ENCODE measurements at regions not wholly inside any gene's neighbourhood (a gene's known extent, or its start where the extent isn't known, plus 50 kb on each side); places are given as distances from the start of the nearest gene placed in this dataset.
"Not testable (repeated sequence)": the region's sequence is repeated elsewhere in the genome, so short reads cannot be mapped to it uniquely, and the experiment has no call there.

GRCh38 chr5:30147976-30148375, 1045.5 kb upstream of the CDH6 start:
- Histone ChIP-seq H3K9me2 (ENCODE audit: insufficient read depth, low read length) (no peaks in the 10 kb centered on the region), H4K20me1 (ENCODE audit: insufficient read depth, low read length) (no peaks in the 10 kb centered on the region), H3K9me3 (ENCODE audit: low read length) (0 out of 2 replicates have a peak, but pooled peaks cover 4% of the 10 kb centered on the region), H3K4me2 (ENCODE audit: low read length) (no peak overlapping the region), H3K27ac (ENCODE audit: low read depth, low read length, poor library complexity, severe bottlenecking) (no peak overlapping the region), H3K4me1 (ENCODE audit: insufficient read depth, low read length, poor library complexity, severe bottlenecking) (no peaks in the 10 kb centered on the region), H3K36me3 (ENCODE audit: insufficient read depth, low read length) (no peaks in the 10 kb centered on the region), H3K79me2 (ENCODE audit: insufficient read depth, low read depth, low read length) (no peaks in the 10 kb centered on the region), H2AFZ (ENCODE audit: low read length) (no peak overlapping the region), H3K4me3 (ENCODE audit: low read depth, low read length, poor library complexity, severe bottlenecking) (no peak overlapping the region)
- intact Hi-C loops (cut with micrococcal nuclease; ENCODE audit: unreplicated experiment), result no loop called here
- no TSS peak for BruUV-seq (replicated peaks)
- no peak for DNase-seq (ENCODE audit: low spot score)
- TF ChIP-seq CTCF (conservative IDR thresholded peaks at IDR 0.05; ENCODE audit: low read length) (no peak), EZH2phosphoT487 (IDR thresholded peaks at IDR 0.05; ENCODE audit: borderline replicate concordance, low read depth, low read length) (no peak)
- CTCF ChIA-PET (ENCODE audit: unreplicated experiment), result no interaction called here
- POLR2A ChIA-PET, result interaction anchor here (0.5 kb wide), 1 partner anchor 768 kb away, joined by 3 read pairs; no protein-coding TSS in a partner anchor

- DNase-seq (ENCODE audit: low spot score); H3K27ac ChIP-seq (ENCODE audit: low read depth, low read length, poor library complexity, severe bottlenecking); H3K4me2 ChIP-seq (ENCODE audit: low read length); intact Hi-C loops (cut with micrococcal nuclease; ENCODE audit: unreplicated experiment); H3K9me3 ChIP-seq (ENCODE audit: low read length); H3K4me3 ChIP-seq (ENCODE audit: low read depth, low read length, poor library complexity, severe bottlenecking); H3K36me3 ChIP-seq (ENCODE audit: insufficient read depth, low read length); POLR2A ChIA-PET; H3K9me2 ChIP-seq (ENCODE audit: insufficient read depth, low read length); H3K79me2 ChIP-seq (ENCODE audit: insufficient read depth, low read depth, low read length); CTCF ChIA-PET (ENCODE audit: unreplicated experiment); H3K4me1 ChIP-seq (ENCODE audit: insufficient read depth, low read length, poor library complexity, severe bottlenecking); H2AFZ ChIP-seq (ENCODE audit: low read length); H4K20me1 ChIP-seq (ENCODE audit: insufficient read depth, low read length); BruUV-seq (replicated peaks): not testable (repeated sequence)
Measured at GRCh38 chr5:30144059-30144458, 1049.4 kb upstream of the CDH6 start.

- POLR2A ChIA-PET, result no interaction called here
Measured at GRCh38 chr5:30142432-30142831, 1051.1 kb upstream of the CDH6 start.

More at GRCh38 chr5:30142432-30142831, 1051.1 kb upstream of the CDH6 start:
- H2AFZ ChIP-seq (ENCODE audit: low read length), result no peak overlapping the region
- H3K9me2 ChIP-seq (ENCODE audit: insufficient read depth, low read length), result no peaks in the 10 kb centered on the region
- intact Hi-C loops (cut with micrococcal nuclease; ENCODE audit: unreplicated experiment), result no loop called here
- no TSS peak for BruUV-seq (replicated peaks)
- no peaks in the 10 kb centered on the region for H3K36me3 ChIP-seq (ENCODE audit: insufficient read depth, low read length)
- TF ChIP-seq CTCF (conservative IDR thresholded peaks at IDR 0.05; ENCODE audit: low read length) (no peak), EZH2phosphoT487 (IDR thresholded peaks at IDR 0.05; ENCODE audit: borderline replicate concordance, low read depth, low read length) (no peak)
- DNase-seq (ENCODE audit: low spot score), result no peak
- no peaks in the 10 kb centered on the region for H3K79me2 ChIP-seq (ENCODE audit: insufficient read depth, low read depth, low read length)
- H3K4me1 ChIP-seq (ENCODE audit: insufficient read depth, low read length, poor library complexity, severe bottlenecking), result no peaks in the 10 kb centered on the region
- H3K4me3 ChIP-seq (ENCODE audit: low read depth, low read length, poor library complexity, severe bottlenecking), result no peak overlapping the region
- 0 out of 2 replicates have a peak, but pooled peaks cover 4% of the 10 kb centered on the region for H3K9me3 ChIP-seq (ENCODE audit: low read length)
- H3K4me2 ChIP-seq (ENCODE audit: low read length), result no peak overlapping the region
- no peak overlapping the region for H3K27ac ChIP-seq (ENCODE audit: low read depth, low read length, poor library complexity, severe bottlenecking)
- CTCF ChIA-PET (ENCODE audit: unreplicated experiment), result no interaction called here
- no peaks in the 10 kb centered on the region for H4K20me1 ChIP-seq (ENCODE audit: insufficient read depth, low read length)

Measured in OCI-LY7 (cell line).